Panc1 (cell line): ENCODE measurements at regions not wholly inside any gene's neighbourhood (a gene's known extent, or its start where the extent isn't known, plus 50 kb on each side); places are given as distances from the start of the nearest gene placed in this dataset.

Experiments used
- ATAC-seq: fragments of 200-7000 bp; cut with Tn5 transposase; 2 replicates; pipeline ENCODE4 v1.9.1; 2020; ENCODE audit warnings: mild to moderate bottlenecking, moderate library complexity
- BruUV-seq: library from RNA; stranded (reverse); fragments of 400-500 nt; replicated peaks from 2 replicates; lab custom pipeline; 2021; lab: Mats Ljungman, UMichigan
- CTCF ChIA-PET: fragments of 300-600 bp; sonication (Branson Sonifier 250); formaldehyde crosslinking; loops from one replicate; lab custom pipeline; 2022; ENCODE audit warnings: antibody characterized with exemption; lab: Charles Lee
- POLR2A ChIA-PET: fragments of 300-600 bp; sonication (Branson Sonifier 250); formaldehyde crosslinking; loops from one replicate; lab custom pipeline; 2022; ENCODE audit warnings: antibody characterized with exemption; lab: Charles Lee
- DNase-seq: peaks from one replicate; pipeline ENCODE4 v3.0.0-alpha.2; 2010; ENCODE audit warnings: low read depth, low spot score
- H3K27ac ChIP-seq: 2 replicates; pipeline ENCODE4 v1.5.1; 2011; ENCODE audit warnings: mild to moderate bottlenecking, low read length, inconsistent platforms
- H3K27me3 ChIP-seq: fragments of 200-500 bp; sonication (Bioruptor generic); 2 replicates; pipeline ENCODE4 v1.6.0; 2014; ENCODE audit warnings: low read length, inconsistent platforms; ENCODE audit not compliant: control insufficient read depth, insufficient read depth
- H3K36me3 ChIP-seq: fragments of 200-500 bp; sonication (Bioruptor generic); 2 replicates; pipeline ENCODE4 v1.5.1; 2014; ENCODE audit warnings: inconsistent platforms, mild to moderate bottlenecking, low read length, moderate library complexity; ENCODE audit not compliant: control insufficient read depth, insufficient read depth
- H3K4me1 ChIP-seq: 2 replicates; pipeline ENCODE4 v1.5.1; 2011; ENCODE audit warnings: inconsistent platforms, mild to moderate bottlenecking, low read length, moderate library complexity; ENCODE audit not compliant: control insufficient read depth, insufficient read depth
- H3K4me3 ChIP-seq, 2 experiments: 2 replicates each; pipeline ENCODE4 v1.5.1; 2011 to 2012; ENCODE audit warnings: low read depth in 2 of 2, low read length in 2 of 2, mild to moderate bottlenecking in 2 of 2, inconsistent platforms in 1 of 2, moderate library complexity in 1 of 2
- H3K9me3 ChIP-seq: fragments of 200-500 bp; sonication (Bioruptor generic); 2 replicates; pipeline ENCODE4 v1.5.1; 2014; ENCODE audit warnings: low read depth, mild to moderate bottlenecking, inconsistent platforms, low read length, moderate library complexity; ENCODE audit not compliant: control insufficient read depth, insufficient read depth
- POLR2AphosphoS5 ChIP-seq: IDR thresholded peaks from 2 replicates; pipeline ENCODE4 v1.6.1; 2012; ENCODE audit warnings: mild to moderate bottlenecking, low read depth, low read length, moderate library complexity
- REST ChIP-seq, 2 experiments: IDR thresholded peaks; 2 replicates each; pipeline ENCODE4 v1.6.1; 2011 to 2012; ENCODE audit warnings: low read depth in 2 of 2, control low read depth in 1 of 2, low read length in 1 of 2, mild to moderate bottlenecking in 1 of 2, moderate library complexity in 1 of 2; ENCODE audit not compliant: insufficient read depth in 1 of 2
- SIN3A ChIP-seq: IDR thresholded peaks from 2 replicates; pipeline ENCODE4 v1.6.1; 2012; ENCODE audit warnings: low read depth, mild to moderate bottlenecking, low read length, moderate library complexity, borderline replicate concordance; ENCODE audit not compliant: insufficient read depth
- TCF7L2 ChIP-seq: IDR thresholded peaks from 2 replicates; pipeline ENCODE4 v1.6.1; 2011; ENCODE audit warnings: mild to moderate bottlenecking, low read depth, low read length, inconsistent platforms
- in situ Hi-C: cut with HindIII; loops from 2 replicates; pipeline ENCODE4 v1.10.0; 2016; ENCODE audit warnings: low sequenced_read_pairs, low pct_unique_long_range_greater_than_20kb
- intact Hi-C: fragments of 100-400 bp; cut with micrococcal nuclease; formaldehyde crosslinking; loops from one replicate; pipeline ENCODE4 v1.10.0; 2022; ENCODE audit not compliant: unreplicated experiment
- TF ChIP-seq, protein P1 (sequence below): fragments of 450-650 bp; IDR thresholded peaks from 2 replicates; pipeline ENCODE4 v1.5.1; 2017; ENCODE audit warnings: mild to moderate bottlenecking

- no peak overlapping the region for H3K4me3 ChIP-seq
- intact Hi-C loops (no loop called here), in situ Hi-C loops (no loop called here)
- CTCF ChIA-PET = no interaction called here
- no peak overlapping the region for H3K27ac ChIP-seq
- TF ChIP-seq REST (IDR thresholded peaks at IDR 0.05; ENCODE audit: insufficient read depth in 1 of 2, low read depth in 2 of 2, low read length in 1 of 2) (no peak), POLR2AphosphoS5 (no peak), TCF7L2 (no peak), SIN3A (no peak)
- TF ChIP-seq, protein P1, sequence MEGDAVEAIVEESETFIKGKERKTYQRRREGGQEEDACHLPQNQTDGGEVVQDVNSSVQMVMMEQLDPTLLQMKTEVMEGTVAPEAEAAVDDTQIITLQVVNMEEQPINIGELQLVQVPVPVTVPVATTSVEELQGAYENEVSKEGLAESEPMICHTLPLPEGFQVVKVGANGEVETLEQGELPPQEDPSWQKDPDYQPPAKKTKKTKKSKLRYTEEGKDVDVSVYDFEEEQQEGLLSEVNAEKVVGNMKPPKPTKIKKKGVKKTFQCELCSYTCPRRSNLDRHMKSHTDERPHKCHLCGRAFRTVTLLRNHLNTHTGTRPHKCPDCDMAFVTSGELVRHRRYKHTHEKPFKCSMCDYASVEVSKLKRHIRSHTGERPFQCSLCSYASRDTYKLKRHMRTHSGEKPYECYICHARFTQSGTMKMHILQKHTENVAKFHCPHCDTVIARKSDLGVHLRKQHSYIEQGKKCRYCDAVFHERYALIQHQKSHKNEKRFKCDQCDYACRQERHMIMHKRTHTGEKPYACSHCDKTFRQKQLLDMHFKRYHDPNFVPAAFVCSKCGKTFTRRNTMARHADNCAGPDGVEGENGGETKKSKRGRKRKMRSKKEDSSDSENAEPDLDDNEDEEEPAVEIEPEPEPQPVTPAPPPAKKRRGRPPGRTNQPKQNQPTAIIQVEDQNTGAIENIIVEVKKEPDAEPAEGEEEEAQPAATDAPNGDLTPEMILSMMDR = no peak
- H3K4me1 ChIP-seq = no peaks in the 10 kb centered on the region
- ATAC-seq (no peak), DNase-seq (no peak)
- no peaks in the 10 kb centered on the region for H3K27me3 ChIP-seq
- H3K36me3 ChIP-seq = no peaks in the 10 kb centered on the region
- no TSS peak for BruUV-seq
- H3K9me3 ChIP-seq = no peaks in the 10 kb centered on the region
- POLR2A ChIA-PET = no interaction called here
These were observed 587.4 kb downstream of the METTL4 start for GRCh38 chr18:1983746-1984515.

GRCh38 chr18:1993866-1994265 lies 577.4 kb downstream of the METTL4 start:
- POLR2A ChIA-PET = no interaction called here
- H3K36me3 ChIP-seq = no peaks in the 10 kb centered on the region
- intact Hi-C loops = no loop called here
- in situ Hi-C loops = no loop called here
- H3K27ac ChIP-seq = no peak overlapping the region
- no peak overlapping the region for H3K4me3 ChIP-seq
- no peaks in the 10 kb centered on the region for H3K9me3 ChIP-seq
- TF ChIP-seq REST (IDR thresholded peaks at IDR 0.05; ENCODE audit: insufficient read depth in 1 of 2, low read depth in 2 of 2, low read length in 1 of 2) (no peak), TCF7L2 (no peak), POLR2AphosphoS5 (no peak), SIN3A (no peak)
- TF ChIP-seq, protein P1 = no peak
- no peaks in the 10 kb centered on the region for H3K27me3 ChIP-seq
- no peaks in the 10 kb centered on the region for H3K4me1 ChIP-seq
- BruUV-seq = no TSS peak
- DNase-seq = no peak
- CTCF ChIA-PET = no interaction called here
- no peak for ATAC-seq
